Right lobe of liver (tissue), 4 donors: ENCODE measurements at regions not wholly inside any gene's neighbourhood (a gene's known extent, or its start where the extent isn't known, plus 50 kb on each side); places are given as distances from the start of the nearest gene placed in this dataset.

ENCODE experiments used
- CTCF ChIP-seq, 4 donors: fragments of 200-600 bp in 3 of 4; fragments of 450-650 bp in 1 of 4; IDR thresholded peaks; one replicate each; pipeline versions ENCODE4 v1.5.1 to v1.8.0; 2016 to 2022; ENCODE audit warnings: antibody characterized with exemption in 4 of 4, mild to moderate bottlenecking in 2 of 4
- POLR2A ChIP-seq: fragments of 450-650 bp; IDR thresholded peaks from one replicate; pipeline ENCODE4 v1.6.1; 2017; ENCODE audit warnings: antibody characterized with exemption, mild to moderate bottlenecking
- donor health status: DM: no; HTN: no; CAD: no.
- donor health status: DM: no; HTN: no; CAD: no.
- donor health status: DM: no; HTN: yes; CAD: no.

GRCh38 chr18:57205641-57206040 is 58.8 kb downstream of the BOD1L2 start:
- TF ChIP-seq CTCF (IDR thresholded peaks at IDR 0.05): no peak
- TF ChIP-seq POLR2A: no peak
